ENCODE measurements at regions not wholly inside any gene's neighbourhood (a gene's known extent, or its start where the extent isn't known, plus 50 kb on each side); places are given as distances from the start of the nearest gene placed in this dataset.
"Not testable (repeated sequence)": the region's sequence is repeated elsewhere in the genome, so short reads cannot be mapped to it uniquely, and the experiment has no call there.

DNA sequence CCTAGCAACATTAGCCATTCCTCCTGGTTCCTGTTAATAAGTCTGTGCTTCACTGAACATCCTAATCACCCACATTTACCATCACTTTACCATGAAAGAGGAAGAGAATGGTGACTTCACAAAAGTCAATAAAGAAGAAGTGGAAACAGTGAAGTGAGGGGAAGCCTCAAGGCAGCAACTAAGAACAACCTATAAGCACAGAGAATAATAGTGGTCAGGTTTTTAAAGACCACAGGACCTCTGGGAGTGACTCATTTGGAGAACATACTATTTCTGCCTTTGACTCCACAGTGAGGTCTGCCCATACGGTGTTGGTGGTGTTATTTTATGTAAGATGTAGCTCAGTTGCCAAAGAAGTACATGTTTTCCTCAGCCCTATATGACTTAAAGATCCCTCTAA lies 86.0 kb upstream of the TET2 start:
- DNase-seq, result no peak

DNA sequence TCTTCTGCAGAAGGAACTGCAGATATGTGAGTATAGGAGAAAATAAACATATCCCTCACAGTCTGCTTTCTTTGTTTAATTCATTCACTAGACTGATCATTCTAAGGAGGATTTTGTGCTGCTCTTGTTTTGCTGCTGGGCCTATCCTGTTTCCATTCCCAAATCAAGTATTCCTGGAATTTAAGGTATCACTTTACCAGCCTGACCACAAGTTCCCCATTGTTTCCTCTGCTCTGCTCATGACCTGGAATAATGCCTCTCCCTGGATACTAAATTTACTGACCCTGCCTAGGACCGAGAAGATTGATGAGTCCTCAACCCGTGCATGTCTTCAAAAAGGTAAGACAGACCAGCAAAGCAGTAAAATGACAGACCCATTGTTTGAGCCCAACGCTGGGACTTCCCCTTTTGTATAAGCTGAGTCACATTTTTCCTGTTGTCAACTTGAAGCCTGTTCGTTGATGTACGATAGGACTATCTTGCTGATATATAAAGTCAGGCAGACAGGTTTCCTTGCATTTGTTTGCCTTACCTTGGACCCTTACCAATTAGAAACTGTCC lies 85.5 kb upstream of the TET2 start:
- no peak for DNase-seq

DNA sequence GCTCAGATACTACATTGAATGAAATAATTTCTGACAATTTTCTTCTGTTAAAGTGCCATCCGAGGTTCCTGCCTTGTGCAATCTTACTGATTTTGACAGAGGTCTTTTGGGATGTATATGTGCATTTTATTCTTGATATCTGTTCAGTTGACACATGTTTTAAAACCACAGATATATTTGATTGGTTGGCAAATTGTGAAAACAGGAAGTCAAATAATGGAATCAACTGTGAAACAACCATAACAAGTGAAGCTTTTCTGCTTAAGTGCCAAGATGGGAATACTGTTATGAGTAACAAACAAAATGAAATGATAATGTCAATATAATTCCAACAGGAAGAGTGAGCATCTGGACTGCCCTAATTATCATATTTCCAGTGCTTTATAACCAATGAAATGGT lies 84.9 kb upstream of the TET2 start:
- DNase-seq, result no peak

DNA sequence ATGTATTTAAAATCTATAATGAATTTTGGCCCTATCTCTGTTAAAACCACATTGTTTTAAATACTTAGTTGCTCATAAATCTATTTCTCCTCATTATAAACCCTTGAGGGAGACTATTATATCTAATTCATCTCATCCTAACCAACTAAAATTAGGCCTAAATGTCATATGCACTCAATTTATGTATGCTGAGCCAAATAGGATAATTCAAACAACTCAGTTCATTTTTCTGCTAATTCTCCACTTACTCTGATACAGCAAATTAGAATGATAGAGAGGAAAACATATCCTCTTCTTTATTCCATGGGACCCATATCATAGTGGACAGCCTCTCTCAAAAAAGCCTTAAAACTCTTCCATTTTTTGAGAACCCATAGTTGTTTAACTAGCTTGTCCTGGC lies 80.3 kb upstream of the TET2 start:
- DNase-seq, result no peak

DNA sequence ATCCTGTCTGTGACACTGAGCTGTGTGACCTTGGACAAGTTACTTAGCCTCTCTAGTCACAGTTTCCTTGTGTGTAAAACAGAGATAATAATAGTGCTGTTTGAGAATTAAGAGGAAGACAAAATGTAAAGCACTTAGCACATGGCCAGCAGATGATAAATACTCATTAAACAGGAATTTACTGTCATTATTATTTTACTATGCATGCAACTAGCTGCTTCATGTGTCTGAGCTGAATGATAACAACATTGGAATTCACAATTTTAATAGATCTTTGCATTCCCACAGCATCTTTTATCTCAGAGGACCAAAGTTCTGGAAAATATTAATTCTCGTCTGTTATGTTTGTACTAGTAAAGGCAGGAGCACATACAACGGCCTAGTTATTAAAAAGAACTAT lies 79.2 kb upstream of the TET2 start:
- DNase-seq, result no peak

GRCh38 chr4:105067946-105068345 lies 78.7 kb upstream of the TET2 start:
- no peak for DNase-seq

DNA sequence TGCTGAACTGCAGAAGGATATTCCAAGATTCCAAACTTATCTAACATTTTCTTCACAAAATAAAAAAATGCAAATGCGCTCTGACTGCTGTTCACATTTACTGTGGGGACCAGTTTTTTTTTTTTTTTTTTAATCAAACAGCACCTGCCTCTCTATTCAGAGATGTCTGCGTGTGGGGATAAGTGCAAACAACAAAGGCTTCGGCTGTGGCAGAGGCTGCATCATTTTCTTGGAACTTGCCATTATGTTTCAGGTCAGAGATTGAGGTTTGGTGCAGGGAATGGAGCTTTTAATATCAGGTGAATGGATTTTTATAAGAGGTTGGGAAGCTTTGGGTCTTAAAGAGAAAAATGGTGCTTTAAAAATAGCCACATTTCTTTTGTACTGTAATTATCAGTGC lies 78.2 kb upstream of the TET2 start:
- DNase-seq, result no peak

GRCh38 chr4:105072095-105072494 lies 74.6 kb upstream of the TET2 start:
- not testable (repeated sequence) for DNase-seq

- no peak for DNase-seq
Measured at GRCh38 chr4:105074097-105074496, 72.6 kb upstream of the TET2 start.

GRCh38 chr4:105075045-105075444 lies 71.6 kb upstream of the TET2 start:
- no peak for DNase-seq

- DNase-seq, result no peak
Measured at GRCh38 chr4:105088110-105088879, 58.4 kb upstream of the TET2 start.

DNA sequence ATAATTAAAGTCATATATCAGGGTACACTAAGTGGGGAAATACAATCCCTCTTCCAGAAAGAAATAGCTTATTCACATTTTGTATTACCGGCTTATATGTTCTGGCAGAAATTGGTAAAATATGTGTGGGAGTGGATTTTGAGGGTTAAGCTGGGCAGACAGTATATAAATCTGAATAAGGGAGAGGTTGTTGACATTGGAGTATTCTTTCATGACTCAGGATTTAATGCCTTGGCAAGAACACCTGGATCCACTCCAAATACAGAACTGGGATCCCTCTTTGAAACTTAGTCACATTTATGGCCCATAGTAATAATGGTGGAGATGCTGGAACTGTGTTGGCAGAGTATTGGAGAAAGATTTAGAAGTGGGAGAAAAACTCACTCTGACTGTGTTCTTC lies 54.3 kb upstream of the TET2 start:
- no peak for DNase-seq

GRCh38 chr4:105092768-105093167 lies 53.9 kb upstream of the TET2 start:
- DNase-seq, result no peak

DNA sequence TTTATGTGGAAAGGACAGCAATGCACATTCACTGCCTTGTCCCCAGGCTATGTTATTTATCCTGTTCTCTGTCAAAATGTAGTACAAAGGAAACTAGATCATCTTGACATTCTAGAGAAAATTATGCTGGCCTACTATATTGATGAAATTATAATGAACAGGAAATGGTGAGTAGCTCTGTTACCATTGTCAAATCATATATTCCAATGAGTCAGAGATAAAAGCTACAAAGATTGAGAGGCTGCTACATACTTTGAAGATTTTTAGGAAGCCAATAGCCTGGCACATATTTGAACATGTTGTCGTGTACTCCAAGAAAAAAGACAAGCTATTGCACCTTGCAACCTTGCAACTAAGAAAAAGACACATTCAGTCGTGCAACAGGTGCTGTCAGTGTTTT lies 52.7 kb upstream of the TET2 start:
- no peak for DNase-seq
